Sciatic nerve (tissue), 2 donors: ENCODE measurements at regions not wholly inside any gene's neighbourhood (a gene's known extent, or its start where the extent isn't known, plus 50 kb on each side); places are given as distances from the start of the nearest gene placed in this dataset.
"Not testable (repeated sequence)": the region's sequence is repeated elsewhere in the genome, so short reads cannot be mapped to it uniquely, and the experiment has no call there.

Experiments used
- ATAC-seq: fragments of 200-7000 bp; cut with Tn5 transposase; one replicate; pipeline ENCODE4 v1.9.1; 2020; ENCODE audit warnings: mild to moderate bottlenecking, moderate library complexity
- DNase-seq: peaks from one replicate; pipeline ENCODE4 v3.0.0-alpha.2; 2020; ENCODE audit warnings: low spot score
- intact Hi-C: fragments of 100-400 bp; cut with DNase I; formaldehyde crosslinking; loops from one replicate; pipeline ENCODE4 v1.14.2; 2022
- donor health status: DM: no; HTN: no; CAD: no.
- donor health status: DM: no; HTN: no; CAD: no.

- no peak for DNase-seq
- intact Hi-C loops: no loop called here
- no peak for ATAC-seq
Observed at GRCh38 chr2:125169764-125170146, 1144.7 kb downstream of the CNTNAP5 start.

GRCh38 chr2:125172181-125172580, 1147.1 kb downstream of the CNTNAP5 start:
- intact Hi-C loops: no loop called here
- DNase-seq: no peak
- no peak for ATAC-seq

- ATAC-seq: no peak
- intact Hi-C loops: no loop called here
- DNase-seq: no peak
Observed at GRCh38 chr2:125175415-125175814, 1150.3 kb downstream of the CNTNAP5 start.

- no peak for ATAC-seq
- no peak for DNase-seq
- intact Hi-C loops: no loop called here
Observed at GRCh38 chr2:125185691-125186270, 1160.7 kb downstream of the CNTNAP5 start.

- DNase-seq: no peak
- intact Hi-C loops: no loop called here
Observed at GRCh38 chr2:125207431-125207830, 1182.3 kb downstream of the CNTNAP5 start.

GRCh38 chr2:125216321-125216720, 1191.2 kb downstream of the CNTNAP5 start:
- no peak for DNase-seq
- intact Hi-C loops: no loop called here
- no peak for ATAC-seq

More at GRCh38 chr2:125207431-125207830, 1182.3 kb downstream of the CNTNAP5 start:
- no peak for ATAC-seq

- intact Hi-C loops: no loop called here
- DNase-seq: no peak
- no peak for ATAC-seq
Observed at GRCh38 chr2:125224188-125224587, 1199.1 kb downstream of the CNTNAP5 start.

GRCh38 chr2:125224830-125225229, 1199.7 kb downstream of the CNTNAP5 start:
- DNase-seq (no peak), ATAC-seq (no peak)
- intact Hi-C loops: no loop called here

- intact Hi-C loops: no loop called here
- no peak for ATAC-seq
Observed at GRCh38 chr2:125227843-125228392, 1202.8 kb downstream of the CNTNAP5 start.

GRCh38 chr2:125240870-125241269, 1215.8 kb downstream of the CNTNAP5 start:
- intact Hi-C loops: no loop called here
- no peak for DNase-seq
- ATAC-seq: no peak

More at GRCh38 chr2:125227843-125228392, 1202.8 kb downstream of the CNTNAP5 start:
- DNase-seq: no peak

GRCh38 chr2:125243074-125243473, 1218.0 kb downstream of the CNTNAP5 start:
- intact Hi-C loops: no loop called here
- ATAC-seq: no peak
- DNase-seq: no peak

- DNase-seq: no peak
- intact Hi-C loops: no loop called here
- ATAC-seq: no peak
Observed at GRCh38 chr2:125254010-125254409, 1228.9 kb downstream of the CNTNAP5 start.

GRCh38 chr2:125259451-125259850, 1234.4 kb downstream of the CNTNAP5 start:
- DNase-seq (no peak), ATAC-seq (no peak)
- intact Hi-C loops: no loop called here

GRCh38 chr2:125260366-125260930, 1235.4 kb downstream of the CNTNAP5 start:
- DNase-seq, ATAC-seq, intact Hi-C loops: not testable (repeated sequence)

- no peak for DNase-seq
- intact Hi-C loops: no loop called here
- no peak for ATAC-seq
Observed at GRCh38 chr2:125264453-125264852, 1239.4 kb downstream of the CNTNAP5 start.

- ATAC-seq (no peak), DNase-seq (no peak)
- intact Hi-C loops: no loop called here
Observed at GRCh38 chr2:125267683-125268082, 1242.6 kb downstream of the CNTNAP5 start.

GRCh38 chr2:125272651-125273050, 1247.6 kb downstream of the CNTNAP5 start:
- intact Hi-C loops: no loop called here
- no peak for DNase-seq
- ATAC-seq: no peak

- no peak for ATAC-seq
- DNase-seq: no peak
- intact Hi-C loops: no loop called here
Observed at GRCh38 chr2:125274718-125275117, 1249.6 kb downstream of the CNTNAP5 start.

- no peak for ATAC-seq
- intact Hi-C loops: no loop called here
- no peak for DNase-seq
Observed at GRCh38 chr2:125280265-125280664, 1255.2 kb downstream of the CNTNAP5 start.

- DNase-seq (no peak), ATAC-seq (no peak)
- intact Hi-C loops: no loop called here
Observed at GRCh38 chr2:125281242-125281641, 1256.2 kb downstream of the CNTNAP5 start.

GRCh38 chr2:125296742-125297141, 1271.7 kb downstream of the CNTNAP5 start:
- ATAC-seq: no peak
- intact Hi-C loops: no loop called here

More at GRCh38 chr2:125296742-125297141, 1271.7 kb downstream of the CNTNAP5 start:
- no peak for DNase-seq
